Gastroesophageal sphincter (tissue), 3 donors: ENCODE measurements at regions not wholly inside any gene's neighbourhood (a gene's known extent, or its start where the extent isn't known, plus 50 kb on each side); places are given as distances from the start of the nearest gene placed in this dataset.

Source experiments
- CTCF ChIP-seq, 4 experiments: fragments of 200-600 bp in 2 of 4; fragments of 450-650 bp in 2 of 4; sonication (generic) in 1 of 4; IDR thresholded peaks; one replicate each; pipeline ENCODE4 v1.5.1; 2017 to 2019; ENCODE audit warnings: antibody characterized with exemption in 4 of 4, mild to moderate bottlenecking in 2 of 4, moderate library complexity in 2 of 4
- EP300 ChIP-seq: sonication (generic); formaldehyde crosslinking; IDR thresholded peaks from one replicate; pipeline ENCODE4 v1.6.1; 2017; ENCODE audit warnings: antibody characterized with exemption, mild to moderate bottlenecking
- POLR2A ChIP-seq, 2 donors: fragments of 450-650 bp; IDR thresholded peaks; one replicate each; pipeline ENCODE4 v1.6.1; 2017; ENCODE audit warnings: antibody characterized with exemption in 2 of 2, mild to moderate bottlenecking in 2 of 2, moderate library complexity in 1 of 2
- POLR2AphosphoS5 ChIP-seq: sonication (generic); formaldehyde crosslinking; IDR thresholded peaks from one replicate; pipeline ENCODE4 v1.6.1; 2017; ENCODE audit warnings: antibody characterized with exemption

- TF ChIP-seq CTCF (IDR thresholded peaks at IDR 0.05) = no peak
- TF ChIP-seq POLR2AphosphoS5 = no peak
- no peak for TF ChIP-seq EP300
- no peak for TF ChIP-seq POLR2A (IDR thresholded peaks at IDR 0.05)
Observed at GRCh38 chr3:73210759-73211158, 149.3 kb downstream of the EBLN2 start.
